Osteoblast (primary cell): ENCODE measurements at regions not wholly inside any gene's neighbourhood (a gene's known extent, or its start where the extent isn't known, plus 50 kb on each side); places are given as distances from the start of the nearest gene placed in this dataset.

ENCODE experiments used
- DNase-seq: peaks from one replicate; pipeline ENCODE4 v3.0.0; 2011; ENCODE audit warnings: low spot score, mixed read lengths; ENCODE audit not compliant: insufficient read length; ENCODE audit errors: missing footprints
- H2AFZ ChIP-seq: 2 replicates; pipeline ENCODE4 v1.6.0; 2011; ENCODE audit warnings: mild to moderate bottlenecking, low read length
- H3K27ac ChIP-seq: 2 replicates; pipeline ENCODE4 v1.5.1; 2011; ENCODE audit warnings: mild to moderate bottlenecking, low read depth, low read length, moderate library complexity
- H3K27me3 ChIP-seq: 2 replicates; pipeline ENCODE4 v1.6.0; 2012; ENCODE audit warnings: mild to moderate bottlenecking, control low read depth, inconsistent platforms, low read length, moderate library complexity; ENCODE audit not compliant: insufficient read depth
- H3K36me3 ChIP-seq: 2 replicates; pipeline ENCODE4 v1.5.1; 2011; ENCODE audit warnings: mild to moderate bottlenecking, low read length, control low read depth, moderate library complexity; ENCODE audit not compliant: insufficient read depth
- H3K4me1 ChIP-seq: 2 replicates; pipeline ENCODE4 v1.5.1; 2011; ENCODE audit warnings: mild to moderate bottlenecking, low read length, control low read depth, moderate library complexity; ENCODE audit not compliant: insufficient read depth
- H3K4me2 ChIP-seq: 2 replicates; pipeline ENCODE4 v1.6.0; 2011; ENCODE audit warnings: mild to moderate bottlenecking, low read length; ENCODE audit not compliant: insufficient read depth
- H3K4me3 ChIP-seq: fragments of 200-600 bp; sonication (generic); 3 replicates; pipeline ENCODE4 v1.5.1; 2012; ENCODE audit warnings: mild to moderate bottlenecking, low read length, inconsistent platforms; ENCODE audit not compliant: insufficient read depth
- H3K79me2 ChIP-seq: 2 replicates; pipeline ENCODE4 v1.6.0; 2012; ENCODE audit warnings: mild to moderate bottlenecking, low read length, control low read depth, inconsistent platforms; ENCODE audit not compliant: insufficient read depth
- H3K9me3 ChIP-seq: 2 replicates; pipeline ENCODE4 v1.5.1; 2011; ENCODE audit warnings: low read depth, low read length, control low read depth
- H4K20me1 ChIP-seq: 2 replicates; pipeline ENCODE4 v1.6.0; 2012; ENCODE audit warnings: mild to moderate bottlenecking, low read length, control low read depth; ENCODE audit not compliant: insufficient read depth
- CTCF ChIP-seq: IDR thresholded peaks from 2 replicates; pipeline ENCODE4 v1.5.1; 2011; ENCODE audit warnings: mild to moderate bottlenecking, low read depth, low read length, moderate library complexity; ENCODE audit errors: extremely low read depth

DNA sequence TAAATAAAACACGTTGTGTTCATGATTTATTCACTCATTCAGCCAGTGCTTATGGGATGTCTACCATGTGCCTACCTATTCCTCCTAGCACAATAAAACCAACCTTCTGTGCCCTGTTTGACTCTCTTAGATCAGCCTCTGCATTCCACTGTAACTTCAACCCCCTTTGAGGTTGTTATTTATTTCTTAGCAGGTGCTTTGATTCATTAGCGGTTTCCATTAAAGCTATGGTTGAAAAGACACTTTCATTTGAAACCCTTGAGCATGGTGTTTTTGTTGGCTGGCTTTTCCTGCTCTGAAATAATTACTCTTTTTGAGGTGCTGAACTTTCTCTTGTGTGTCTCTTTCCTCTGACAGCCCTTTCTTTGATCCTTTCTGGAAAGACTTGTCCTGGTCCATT is 570.6 kb upstream of the LARGE1 start:
- H3K4me3 ChIP-seq: no peak overlapping the region
- no peak for TF ChIP-seq CTCF
- H3K27ac ChIP-seq: no peak overlapping the region
- no peaks in the 10 kb centered on the region for H3K36me3 ChIP-seq
- H3K9me3 ChIP-seq: peaks cover 3% of the 10 kb centered on the region
- no peaks in the 10 kb centered on the region for H3K4me1 ChIP-seq
- H3K27me3 ChIP-seq: no peaks in the 10 kb centered on the region
- no peak for DNase-seq
- H3K4me2 ChIP-seq: no peak overlapping the region
- no peaks in the 10 kb centered on the region for H3K79me2 ChIP-seq
- no peaks in the 10 kb centered on the region for H4K20me1 ChIP-seq
- no peak overlapping the region for H2AFZ ChIP-seq

- H2AFZ ChIP-seq: no peak overlapping the region
- H3K79me2 ChIP-seq: no peaks in the 10 kb centered on the region
- DNase-seq: no peak
- H3K4me3 ChIP-seq: no peak overlapping the region
- H4K20me1 ChIP-seq: no peaks in the 10 kb centered on the region
- H3K4me1 ChIP-seq: no peaks in the 10 kb centered on the region
- no peak overlapping the region for H3K4me2 ChIP-seq
- H3K27ac ChIP-seq: no peak overlapping the region
- no peaks in the 10 kb centered on the region for H3K36me3 ChIP-seq
- peaks cover 2% of the 10 kb centered on the region for H3K9me3 ChIP-seq
- no peaks in the 10 kb centered on the region for H3K27me3 ChIP-seq
- TF ChIP-seq CTCF: no peak
Observed at GRCh38 chr22:34493486-34493885, 572.5 kb upstream of the ISX start.

GRCh38 chr22:34501366-34501965 is 564.5 kb upstream of the ISX start:
- no peak for TF ChIP-seq CTCF
- no peak overlapping the region for H3K27ac ChIP-seq

GRCh38 chr22:34502821-34503220 is 563.1 kb upstream of the ISX start:
- no peak overlapping the region for H3K27ac ChIP-seq
- no peaks in the 10 kb centered on the region for H3K4me1 ChIP-seq
- no peak for TF ChIP-seq CTCF
- H3K27me3 ChIP-seq: no peaks in the 10 kb centered on the region
- no peak overlapping the region for H2AFZ ChIP-seq
- H3K4me3 ChIP-seq: no peak overlapping the region
- peaks cover 3% of the 10 kb centered on the region for H3K9me3 ChIP-seq
- H3K4me2 ChIP-seq: no peak overlapping the region
- no peaks in the 10 kb centered on the region for H3K36me3 ChIP-seq
- no peaks in the 10 kb centered on the region for H4K20me1 ChIP-seq
- H3K79me2 ChIP-seq: no peaks in the 10 kb centered on the region
- DNase-seq: no peak

More at GRCh38 chr22:34501366-34501965, 564.5 kb upstream of the ISX start:
- no peak overlapping the region for H3K4me2 ChIP-seq
- H3K4me1 ChIP-seq: no peaks in the 10 kb centered on the region
- no peak for DNase-seq
- no peaks in the 10 kb centered on the region for H4K20me1 ChIP-seq
- H3K27me3 ChIP-seq: no peaks in the 10 kb centered on the region
- H3K9me3 ChIP-seq: peaks cover 6% of the 10 kb centered on the region
- H3K79me2 ChIP-seq: no peaks in the 10 kb centered on the region
- no peak overlapping the region for H3K4me3 ChIP-seq
- no peaks in the 10 kb centered on the region for H3K36me3 ChIP-seq
- H2AFZ ChIP-seq: no peak overlapping the region
